Suprapubic skin (tissue), 4 donors: ENCODE measurements at regions not wholly inside any gene's neighbourhood (a gene's known extent, or its start where the extent isn't known, plus 50 kb on each side); places are given as distances from the start of the nearest gene placed in this dataset.

ENCODE experiments used
- DNase-seq, 2 donors: peaks; one replicate each; pipeline ENCODE4 v3.0.0-alpha.2; 2019; ENCODE audit warnings: low spot score in 2 of 2
- H3K27ac ChIP-seq: fragments of 200-600 bp; sonication (generic); one replicate; pipeline ENCODE4 v1.5.1; 2019
- H3K27me3 ChIP-seq: fragments of 200-600 bp; sonication (generic); one replicate; pipeline ENCODE4 v1.5.1; 2019
- H3K36me3 ChIP-seq: fragments of 200-600 bp; sonication (generic); one replicate; pipeline ENCODE4 v1.5.1; 2019
- H3K4me1 ChIP-seq: fragments of 200-600 bp; sonication (generic); one replicate; pipeline ENCODE4 v1.5.1; 2019
- H3K4me3 ChIP-seq: fragments of 200-600 bp; sonication (generic); one replicate; pipeline ENCODE4 v1.5.1; 2019; ENCODE audit warnings: mild to moderate bottlenecking
- H3K9me3 ChIP-seq: fragments of 200-600 bp; sonication (generic); one replicate; pipeline ENCODE4 v1.5.1; 2019
- EP300 ChIP-seq: sonication (generic); formaldehyde crosslinking; IDR thresholded peaks from one replicate; pipeline ENCODE4 v1.6.1; 2017; ENCODE audit warnings: antibody characterized with exemption
- POLR2A ChIP-seq, 2 donors: fragments of 450-650 bp; IDR thresholded peaks; one replicate each; pipeline ENCODE4 v1.6.1; 2017; ENCODE audit warnings: antibody characterized with exemption in 2 of 2, mild to moderate bottlenecking in 2 of 2, moderate library complexity in 2 of 2
- POLR2AphosphoS5 ChIP-seq, 3 donors: sonication (generic); formaldehyde crosslinking; IDR thresholded peaks; one replicate each; pipeline ENCODE4 v1.6.1; 2017; ENCODE audit warnings: antibody characterized with exemption in 3 of 3
- WGBS: methylation state at CpG from one replicate; pipeline ENCODE4 v1.1.5; 2018; 5-methylcytosine and 5-hydroxymethylcytosine counted together
- TF ChIP-seq, protein P1 (sequence below), 2 donors: fragments of 200-600 bp in 1 of 2; fragments of 450-650 bp in 1 of 2; sonication (generic) in 1 of 2; IDR thresholded peaks; one replicate each; pipeline ENCODE4 v1.5.1; 2016 to 2019; ENCODE audit warnings: antibody characterized with exemption in 2 of 2, mild to moderate bottlenecking in 1 of 2, moderate library complexity in 1 of 2

- TF ChIP-seq POLR2AphosphoS5 (IDR thresholded peaks at IDR 0.05) (no peak), EP300 (no peak), POLR2A (IDR thresholded peaks at IDR 0.05) (no peak)
- TF ChIP-seq, protein P1, sequence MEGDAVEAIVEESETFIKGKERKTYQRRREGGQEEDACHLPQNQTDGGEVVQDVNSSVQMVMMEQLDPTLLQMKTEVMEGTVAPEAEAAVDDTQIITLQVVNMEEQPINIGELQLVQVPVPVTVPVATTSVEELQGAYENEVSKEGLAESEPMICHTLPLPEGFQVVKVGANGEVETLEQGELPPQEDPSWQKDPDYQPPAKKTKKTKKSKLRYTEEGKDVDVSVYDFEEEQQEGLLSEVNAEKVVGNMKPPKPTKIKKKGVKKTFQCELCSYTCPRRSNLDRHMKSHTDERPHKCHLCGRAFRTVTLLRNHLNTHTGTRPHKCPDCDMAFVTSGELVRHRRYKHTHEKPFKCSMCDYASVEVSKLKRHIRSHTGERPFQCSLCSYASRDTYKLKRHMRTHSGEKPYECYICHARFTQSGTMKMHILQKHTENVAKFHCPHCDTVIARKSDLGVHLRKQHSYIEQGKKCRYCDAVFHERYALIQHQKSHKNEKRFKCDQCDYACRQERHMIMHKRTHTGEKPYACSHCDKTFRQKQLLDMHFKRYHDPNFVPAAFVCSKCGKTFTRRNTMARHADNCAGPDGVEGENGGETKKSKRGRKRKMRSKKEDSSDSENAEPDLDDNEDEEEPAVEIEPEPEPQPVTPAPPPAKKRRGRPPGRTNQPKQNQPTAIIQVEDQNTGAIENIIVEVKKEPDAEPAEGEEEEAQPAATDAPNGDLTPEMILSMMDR (IDR thresholded peaks at IDR 0.05) = no peak
- no peak for DNase-seq
- Histone ChIP-seq H3K27ac (no peak overlapping the region), H3K27me3 (no peaks in the 10 kb centered on the region), H3K9me3 (no peaks in the 10 kb centered on the region), H3K4me1 (no peaks in the 10 kb centered on the region), H3K4me3 (no peak overlapping the region), H3K36me3 (no peaks in the 10 kb centered on the region)
- WGBS = 39% methylated on average over 1 of the region's 1 CpG
Observed at GRCh38 chr2:188713961-188714360, 260.2 kb upstream of the COL3A1 start.

DNA sequence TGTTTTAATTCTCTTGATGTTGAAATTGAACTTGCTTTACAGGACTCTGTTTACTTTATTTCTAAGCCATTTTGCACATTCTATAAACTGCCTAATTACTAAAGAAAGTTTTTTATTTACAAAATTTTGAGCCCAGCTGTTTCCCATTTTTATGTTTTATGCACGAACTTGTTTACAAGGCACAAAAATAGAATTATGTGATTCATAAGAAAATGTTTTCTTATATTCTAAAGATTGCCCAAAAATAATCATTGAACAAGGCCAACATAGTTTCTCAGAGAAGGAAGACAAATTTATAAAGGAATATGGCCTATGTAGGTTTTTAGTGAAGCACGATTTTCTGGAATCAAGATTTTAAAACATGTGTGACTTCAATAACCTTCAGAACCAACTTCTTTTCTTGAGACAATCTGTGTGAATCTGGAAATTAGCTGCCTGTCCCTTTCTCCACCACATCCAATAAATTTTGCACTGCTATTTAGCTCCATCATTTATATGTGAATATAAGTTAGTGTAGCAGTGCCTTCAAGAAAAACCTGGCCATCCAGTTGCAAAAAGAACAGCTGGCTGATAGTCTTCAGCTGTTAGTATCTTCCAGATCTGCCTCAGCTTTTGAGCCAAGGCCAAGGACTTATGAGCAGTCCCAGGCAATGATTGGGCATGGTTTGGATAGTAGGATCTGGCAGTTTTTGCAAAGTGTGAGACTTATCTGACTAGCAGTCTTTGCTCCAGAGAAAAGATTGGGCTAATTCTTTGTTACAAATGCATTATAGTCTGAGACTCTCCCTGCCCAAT is 253.2 kb upstream of the COL3A1 start:
- H3K36me3 ChIP-seq = no peaks in the 10 kb centered on the region
- no peak overlapping the region for H3K4me3 ChIP-seq
- no peak overlapping the region for H3K27ac ChIP-seq
- WGBS = 54% methylated on average over 2 of the region's 2 CpGs
- TF ChIP-seq EP300 = no peak
- TF ChIP-seq POLR2AphosphoS5 (IDR thresholded peaks at IDR 0.05) = no peak
- TF ChIP-seq, protein P1 (IDR thresholded peaks at IDR 0.05) = no peak
- TF ChIP-seq POLR2A (IDR thresholded peaks at IDR 0.05) = no peak
- H3K4me1 ChIP-seq = no peaks in the 10 kb centered on the region
- no peaks in the 10 kb centered on the region for H3K9me3 ChIP-seq
- H3K27me3 ChIP-seq = no peaks in the 10 kb centered on the region
- no peak for DNase-seq

DNA sequence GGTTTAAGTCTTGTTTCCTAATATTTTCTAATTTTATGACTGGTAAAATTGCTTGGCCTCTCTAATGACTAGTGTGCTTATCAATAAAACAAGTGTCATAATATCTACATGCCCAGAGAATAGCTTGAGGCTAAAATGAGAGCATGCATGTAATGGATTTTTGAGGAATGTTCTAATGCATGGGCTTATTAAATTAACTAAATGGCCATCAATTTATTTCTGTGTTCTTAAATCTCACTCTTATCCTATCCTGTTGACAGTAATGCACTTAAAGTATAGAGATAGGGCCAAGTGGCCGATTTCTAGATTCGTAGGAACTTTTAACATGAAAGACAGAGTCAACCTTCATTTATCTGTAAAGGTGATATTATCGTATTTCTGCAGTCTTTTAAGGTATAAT is 252.4 kb upstream of the COL3A1 start:
- H3K27ac ChIP-seq = no peak overlapping the region
- no peaks in the 10 kb centered on the region for H3K36me3 ChIP-seq
- H3K4me3 ChIP-seq = no peak overlapping the region
- 91% methylated on average over 3 of the region's 3 CpGs for WGBS
- H3K27me3 ChIP-seq = no peaks in the 10 kb centered on the region
- no peak for DNase-seq
- H3K4me1 ChIP-seq = peaks cover 4% of the 10 kb centered on the region
- TF ChIP-seq POLR2AphosphoS5 (IDR thresholded peaks at IDR 0.05) (no peak), POLR2A (IDR thresholded peaks at IDR 0.05) (no peak), EP300 (no peak)
- TF ChIP-seq, protein P1 (IDR thresholded peaks at IDR 0.05) = no peak
- no peaks in the 10 kb centered on the region for H3K9me3 ChIP-seq

DNA sequence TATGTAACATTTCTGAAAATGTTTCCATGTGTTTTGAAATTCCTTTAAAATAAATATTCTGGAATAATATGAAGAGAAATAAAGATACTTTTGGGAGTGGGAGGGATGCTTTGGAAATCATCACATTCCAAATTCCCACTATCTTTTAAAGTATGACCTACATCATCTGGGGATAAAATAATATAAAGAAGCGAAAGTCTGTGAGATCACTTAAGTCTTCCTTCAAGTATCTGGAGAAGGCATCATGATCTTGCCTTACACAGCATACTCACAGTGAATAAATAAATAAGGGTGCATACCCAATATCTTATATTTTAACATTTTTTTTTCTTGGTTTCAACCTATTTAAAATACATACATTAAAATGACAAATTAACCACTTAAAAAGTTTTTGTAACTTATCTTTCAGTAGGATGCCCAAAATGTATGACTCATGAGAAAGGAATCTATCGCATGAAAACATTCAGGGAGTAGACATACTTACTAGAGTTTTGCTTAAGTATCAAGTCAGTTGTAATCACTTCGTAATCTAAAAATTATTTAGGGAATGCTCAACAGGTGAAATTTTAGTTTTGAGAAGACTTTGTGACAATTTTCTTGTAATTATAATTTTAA is 248.3 kb upstream of the COL3A1 start:
- H3K4me3 ChIP-seq = no peak overlapping the region
- no peaks in the 10 kb centered on the region for H3K27me3 ChIP-seq
- no peak overlapping the region for H3K27ac ChIP-seq
- H3K36me3 ChIP-seq = no peaks in the 10 kb centered on the region
- no peaks in the 10 kb centered on the region for H3K9me3 ChIP-seq
- 44% methylated on average over 3 of the region's 3 CpGs for WGBS
- TF ChIP-seq EP300 = no peak
- TF ChIP-seq, protein P1 (IDR thresholded peaks at IDR 0.05) = no peak
- TF ChIP-seq POLR2AphosphoS5 (IDR thresholded peaks at IDR 0.05) = no peak
- no peak for TF ChIP-seq POLR2A (IDR thresholded peaks at IDR 0.05)
- DNase-seq = no peak
- H3K4me1 ChIP-seq = peaks cover 9% of the 10 kb centered on the region

DNA sequence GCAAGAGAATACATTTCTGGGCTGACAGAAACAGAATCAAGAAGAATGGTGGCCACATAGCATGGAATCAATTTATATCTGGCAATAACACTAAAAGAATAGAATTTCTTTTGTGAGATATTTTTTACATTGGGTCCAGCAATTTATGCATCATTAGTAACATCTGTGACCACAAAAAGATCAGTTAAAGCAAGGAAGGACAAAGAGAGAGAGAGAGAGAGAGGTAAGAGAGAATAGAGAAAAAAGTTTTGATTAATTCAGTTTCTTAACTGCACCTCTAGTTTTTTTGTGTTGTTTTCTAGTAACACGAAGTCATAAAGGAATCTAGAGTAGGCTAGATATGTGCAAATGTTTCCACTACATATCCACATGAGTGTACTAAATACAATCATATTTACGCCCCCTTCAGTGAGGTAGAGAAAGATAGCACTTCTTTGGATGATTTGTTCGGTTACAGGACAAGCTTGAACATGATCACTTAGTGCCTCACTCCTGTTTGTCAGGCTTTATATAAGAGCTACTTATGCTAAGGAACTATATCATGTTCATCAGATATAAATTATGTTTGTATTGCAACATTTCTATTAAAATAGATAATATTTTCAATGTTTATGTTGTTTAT is 247.4 kb upstream of the COL3A1 start:
- WGBS = 36% methylated on average over 3 of the region's 3 CpGs
- H3K9me3 ChIP-seq = no peaks in the 10 kb centered on the region

More for the DNA sequence above, 247.4 kb upstream of the COL3A1 start:
- Histone ChIP-seq H3K4me1 (peaks cover 9% of the 10 kb centered on the region), H3K27me3 (no peaks in the 10 kb centered on the region), H3K4me3 (no peak overlapping the region), H3K27ac (no peak overlapping the region), H3K36me3 (no peaks in the 10 kb centered on the region)
- no peak for DNase-seq
- TF ChIP-seq POLR2A (IDR thresholded peaks at IDR 0.05) = no peak
- no peak for TF ChIP-seq POLR2AphosphoS5 (IDR thresholded peaks at IDR 0.05)
- no peak for TF ChIP-seq EP300
- TF ChIP-seq, protein P1 (IDR thresholded peaks at IDR 0.05) = no peak
